KOPT-K1 (cell line): ENCODE measurements at regions not wholly inside any gene's neighbourhood (a gene's known extent, or its start where the extent isn't known, plus 50 kb on each side); places are given as distances from the start of the nearest gene placed in this dataset.
"Not testable (repeated sequence)": the region's sequence is repeated elsewhere in the genome, so short reads cannot be mapped to it uniquely, and the experiment has no call there.

Source experiments
- H3K27ac ChIP-seq: fragments of 200-600 bp; sonication (generic); 2 replicates; pipeline ENCODE4 v1.5.1; 2016; ENCODE audit warnings: antibody characterized with exemption, mild to moderate bottlenecking, low read depth, low read length; ENCODE audit not compliant: poor library complexity, severe bottlenecking
- H3K36me3 ChIP-seq: fragments of 200-600 bp; sonication (generic); 2 replicates; pipeline ENCODE4 v1.5.1; 2017; ENCODE audit warnings: antibody characterized with exemption, mild to moderate bottlenecking, low read length, moderate library complexity; ENCODE audit not compliant: insufficient read depth
- H3K9me3 ChIP-seq: fragments of 200-600 bp; sonication (generic); 2 replicates; pipeline ENCODE4 v1.5.1; 2017; ENCODE audit warnings: antibody characterized with exemption, low read length, mild to moderate bottlenecking; ENCODE audit not compliant: insufficient read depth, poor library complexity, severe bottlenecking

GRCh38 chr2:90069290-90069894 lies 1377.9 kb downstream of the RPIA start:
- H3K9me3 ChIP-seq = no peaks in the 10 kb centered on the region
- no peak overlapping the region for H3K27ac ChIP-seq
- no peaks in the 10 kb centered on the region for H3K36me3 ChIP-seq

- Histone ChIP-seq H3K9me3 (no peaks in the 10 kb centered on the region), H3K36me3 (no peaks in the 10 kb centered on the region), H3K27ac (no peak overlapping the region)
Observed at GRCh38 chr2:90076311-90076710, 1384.8 kb downstream of the RPIA start.

DNA sequence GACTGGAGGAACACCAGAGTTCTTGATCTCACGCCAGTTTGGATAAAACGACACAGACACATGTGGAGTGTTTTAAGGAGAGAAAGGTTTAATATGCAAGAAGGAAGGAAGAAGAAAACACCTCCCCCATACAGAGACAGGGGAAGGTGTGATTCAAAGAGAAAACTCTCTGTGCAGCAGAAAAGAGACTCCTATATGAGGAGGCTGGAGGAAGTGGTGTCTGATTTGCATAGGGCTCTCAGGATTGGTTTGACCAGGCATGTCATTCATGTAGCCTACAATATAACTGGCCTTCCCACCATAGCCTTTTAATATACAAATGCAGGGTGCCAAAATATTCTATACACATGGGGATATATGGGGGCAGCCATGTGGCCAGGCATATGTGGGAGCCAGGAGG lies 1386.5 kb downstream of the RPIA start:
- H3K9me3 ChIP-seq = no peaks in the 10 kb centered on the region
- H3K27ac ChIP-seq = no peak overlapping the region
- H3K36me3 ChIP-seq = no peaks in the 10 kb centered on the region

DNA sequence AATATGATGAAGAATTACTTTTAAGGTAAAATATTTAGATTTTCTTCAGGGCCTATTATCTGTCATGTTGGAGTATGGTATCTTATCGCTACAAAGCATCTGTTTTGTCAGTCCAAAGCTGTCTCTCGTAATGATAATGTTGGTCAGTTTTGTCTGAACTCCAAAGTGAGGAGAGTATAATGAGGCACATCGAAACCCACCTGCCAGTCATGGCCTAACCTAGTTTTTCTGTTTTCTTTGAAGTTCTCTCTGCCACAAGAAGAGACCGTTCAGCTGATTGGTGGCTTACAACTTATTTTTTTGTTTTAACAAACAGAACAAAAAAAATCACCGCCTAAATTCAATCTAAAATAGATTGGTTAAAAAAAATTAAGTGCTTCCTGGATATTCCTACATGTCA lies 1387.9 kb downstream of the RPIA start:
- Histone ChIP-seq H3K9me3 (no peaks in the 10 kb centered on the region), H3K27ac (no peak overlapping the region), H3K36me3 (no peaks in the 10 kb centered on the region)

DNA sequence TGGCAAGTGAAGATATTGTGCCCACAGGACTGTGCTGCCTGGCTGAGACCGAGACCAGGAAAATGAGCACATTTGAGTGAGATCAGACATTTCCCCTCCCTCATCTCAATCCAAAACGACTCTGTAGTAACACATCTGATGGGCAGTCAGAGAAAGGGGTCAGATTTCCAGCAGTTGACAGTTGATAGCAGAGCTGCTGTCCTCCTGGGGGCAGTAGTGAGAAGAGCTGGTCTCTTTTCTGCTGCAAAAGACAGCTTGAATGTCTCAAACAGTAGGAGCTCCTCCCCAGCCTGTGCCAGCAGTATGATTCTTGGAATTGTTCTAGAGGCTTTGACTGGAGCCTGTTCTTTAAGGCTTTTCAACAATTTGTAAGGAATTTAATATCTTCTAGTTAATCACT lies 1396.3 kb downstream of the RPIA start:
- H3K36me3 ChIP-seq, H3K9me3 ChIP-seq, H3K27ac ChIP-seq: not testable (repeated sequence)

- H3K27ac ChIP-seq, H3K9me3 ChIP-seq, H3K36me3 ChIP-seq: not testable (repeated sequence)
Observed at GRCh38 chr2:90093571-90094270, 1402.2 kb downstream of the RPIA start.

DNA sequence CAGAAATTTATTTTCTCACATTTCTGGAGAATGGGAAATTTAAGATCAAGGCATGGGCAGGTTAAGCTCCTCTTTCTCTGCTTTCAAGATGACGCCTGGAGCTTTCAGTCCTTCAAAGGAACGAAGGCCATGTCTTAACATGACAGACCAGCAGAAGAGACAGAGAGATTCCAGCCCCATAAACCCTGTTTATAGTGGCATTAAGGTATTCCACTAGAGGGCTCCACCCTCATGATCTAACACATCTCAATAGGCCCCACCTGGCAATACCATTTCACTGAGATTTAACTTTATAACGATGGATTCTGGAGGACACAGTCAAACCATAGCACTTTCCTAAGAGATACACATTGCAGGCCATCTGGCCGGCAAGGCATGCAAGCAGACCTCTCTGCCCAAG lies 1406.1 kb downstream of the RPIA start:
- H3K36me3 ChIP-seq, H3K27ac ChIP-seq, H3K9me3 ChIP-seq: not testable (repeated sequence)

DNA sequence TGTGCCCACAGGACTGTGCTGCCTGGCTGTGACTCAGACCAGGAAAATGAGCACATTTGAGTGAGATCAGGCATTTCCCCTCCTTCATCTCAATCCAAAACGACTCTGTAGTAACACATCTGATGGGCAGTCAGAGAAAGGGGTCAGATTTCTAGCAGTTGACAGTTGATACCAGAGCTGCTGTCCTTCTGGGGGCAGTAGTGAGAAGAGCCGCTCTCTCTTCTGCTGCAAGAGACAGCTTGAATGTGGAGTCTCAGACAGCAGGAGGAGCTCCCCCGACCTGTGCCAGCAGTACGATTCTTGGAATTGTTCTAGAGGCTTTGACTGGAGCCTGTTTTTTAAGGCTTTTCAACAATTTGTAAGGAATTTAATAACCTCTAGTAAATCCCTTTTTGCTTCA lies 1413.7 kb downstream of the RPIA start:
- not testable (repeated sequence) for H3K27ac ChIP-seq, H3K9me3 ChIP-seq, H3K36me3 ChIP-seq

GRCh38 chr2:90123409-90123808 lies 1431.9 kb downstream of the RPIA start:
- not testable (repeated sequence) for H3K36me3 ChIP-seq, H3K9me3 ChIP-seq, H3K27ac ChIP-seq

DNA sequence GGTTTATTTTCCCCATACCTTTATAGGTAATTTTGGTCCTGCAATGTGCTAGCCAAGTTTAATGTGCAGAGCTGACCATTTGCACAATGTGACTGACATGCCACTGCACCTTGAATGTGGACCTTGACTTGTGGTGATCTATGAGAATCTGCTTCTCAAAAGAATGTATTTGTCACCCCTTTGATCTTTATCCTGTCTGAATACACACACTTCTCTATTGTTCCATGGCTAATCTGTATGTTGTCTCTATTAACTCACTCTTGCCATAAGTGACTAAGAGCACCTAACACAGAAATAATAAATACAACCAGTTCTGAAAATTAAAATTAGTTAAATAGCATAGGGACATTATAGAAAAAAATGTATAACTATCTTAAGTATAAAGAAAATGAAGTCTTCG lies 1447.6 kb downstream of the RPIA start:
- not testable (repeated sequence) for H3K27ac ChIP-seq, H3K36me3 ChIP-seq, H3K9me3 ChIP-seq

GRCh38 chr2:90141558-90141957 lies 1450.1 kb downstream of the RPIA start:
- not testable (repeated sequence) for H3K27ac ChIP-seq, H3K9me3 ChIP-seq, H3K36me3 ChIP-seq

DNA sequence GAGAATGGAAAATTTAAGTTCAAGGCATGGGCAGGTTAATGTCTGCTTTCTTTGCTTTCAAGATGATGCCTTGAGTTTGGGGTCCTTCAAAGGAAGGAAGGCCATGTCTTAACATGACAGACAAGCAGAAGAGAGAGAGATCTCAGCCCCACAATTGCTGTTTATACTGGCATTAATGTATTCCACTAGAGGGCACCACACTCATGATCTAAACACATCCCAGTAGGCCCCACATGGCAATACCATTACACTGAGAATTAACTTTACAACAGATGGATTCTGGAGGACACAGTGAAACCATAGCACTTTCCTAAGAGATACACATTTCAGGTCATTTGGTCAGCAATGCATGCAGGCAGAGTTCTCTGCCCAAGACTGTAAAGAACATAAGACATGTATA lies 1460.3 kb downstream of the RPIA start:
- not testable (repeated sequence) for H3K9me3 ChIP-seq, H3K27ac ChIP-seq, H3K36me3 ChIP-seq

GRCh38 chr2:90170978-90171377 lies 1479.5 kb downstream of the RPIA start:
- H3K36me3 ChIP-seq, H3K9me3 ChIP-seq, H3K27ac ChIP-seq: not testable (repeated sequence)

GRCh38 chr2:90173081-90173480 lies 1481.6 kb downstream of the RPIA start:
- H3K36me3 ChIP-seq, H3K9me3 ChIP-seq, H3K27ac ChIP-seq: not testable (repeated sequence)

GRCh38 chr2:90179591-90179990 lies 1488.1 kb downstream of the RPIA start:
- not testable (repeated sequence) for H3K9me3 ChIP-seq, H3K27ac ChIP-seq, H3K36me3 ChIP-seq

GRCh38 chr2:90207454-90208058 lies 1516.1 kb downstream of the RPIA start:
- H3K36me3 ChIP-seq = no peaks in the 10 kb centered on the region
- H3K27ac ChIP-seq = no peak overlapping the region
- H3K9me3 ChIP-seq = no peaks in the 10 kb centered on the region
